ENCODE measurements at regions not wholly inside any gene's neighbourhood (a gene's known extent, or its start where the extent isn't known, plus 50 kb on each side); places are given as distances from the start of the nearest gene placed in this dataset.

GRCh38 chr3:193762657-193763056 is 169.6 kb downstream of the OPA1 start:
- H4K20me1 ChIP-seq (ENCODE audit: insufficient read depth), result no peaks in the 10 kb centered on the region
- H2AFZ ChIP-seq (ENCODE audit: low read depth, low read length), result no peak overlapping the region
- no peaks in the 10 kb centered on the region for H3K36me3 ChIP-seq (ENCODE audit: insufficient read depth, low read length)
- no peaks in the 10 kb centered on the region for H3F3A ChIP-seq (ENCODE audit: insufficient read depth, low read length, poor library complexity, severe bottlenecking)
- no peak for TF ChIP-seq EP300 (conservative IDR thresholded peaks at IDR 0.05; ENCODE audit: poor library complexity, severe bottlenecking)
- no peak overlapping the region for H3K4me3 ChIP-seq (ENCODE audit: low read length)
- no peaks in the 10 kb centered on the region for H3K27me3 ChIP-seq (ENCODE audit: insufficient read depth, low read depth, low read length)
- H3K9me2 ChIP-seq (ENCODE audit: insufficient read depth, low read length), result no peaks in the 10 kb centered on the region
- H3K27ac ChIP-seq (ENCODE audit: low read length), result no peak overlapping the region
- H3K4me2 ChIP-seq (ENCODE audit: low read length), result no peak overlapping the region
- H3K9ac ChIP-seq (ENCODE audit: low read length), result no peak overlapping the region
- no peaks in the 10 kb centered on the region for H3K9me3 ChIP-seq (ENCODE audit: low read length)
- H3K79me2 ChIP-seq (replicated peaks; ENCODE audit: insufficient read depth, low read length), result no peaks in the 10 kb centered on the region

DNA sequence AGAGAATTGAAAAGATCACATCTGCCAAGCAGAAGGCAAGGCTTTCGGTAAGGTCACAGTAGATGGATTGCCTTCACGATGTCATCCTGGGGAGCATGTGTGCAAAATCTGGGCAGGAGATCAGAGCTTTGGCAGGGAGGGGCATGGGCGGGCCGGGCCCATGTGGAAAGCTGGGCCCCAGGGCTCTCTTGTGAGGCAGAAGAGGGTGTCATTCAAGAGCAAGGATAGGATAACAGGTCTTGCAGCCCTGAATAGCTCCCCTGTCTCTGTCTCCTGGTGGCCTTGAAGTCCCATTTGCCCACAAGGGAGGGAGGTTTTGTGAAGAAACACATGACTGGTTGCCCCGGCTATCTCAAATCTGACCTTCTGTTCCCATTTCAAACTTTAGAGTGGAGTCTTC is 172.0 kb downstream of the OPA1 start:
- no peak overlapping the region for H3K4me2 ChIP-seq (ENCODE audit: low read length)
- H3K79me2 ChIP-seq (replicated peaks; ENCODE audit: insufficient read depth, low read length), result no peaks in the 10 kb centered on the region
- no peaks in the 10 kb centered on the region for H3F3A ChIP-seq (ENCODE audit: insufficient read depth, low read length, poor library complexity, severe bottlenecking)
- H3K36me3 ChIP-seq (ENCODE audit: insufficient read depth, low read length), result no peaks in the 10 kb centered on the region
- H3K27me3 ChIP-seq (ENCODE audit: insufficient read depth, low read depth, low read length), result no peaks in the 10 kb centered on the region
- no peaks in the 10 kb centered on the region for H4K20me1 ChIP-seq (ENCODE audit: insufficient read depth)
- no peaks in the 10 kb centered on the region for H3K9me2 ChIP-seq (ENCODE audit: insufficient read depth, low read length)
- TF ChIP-seq SMC3 (conservative IDR thresholded peaks at IDR 0.05; ENCODE audit: poor library complexity) (no peak), CTCF (IDR thresholded peaks at IDR 0.05; ENCODE audit: poor library complexity, severe bottlenecking) (no peak), EP300 (conservative IDR thresholded peaks at IDR 0.05; ENCODE audit: poor library complexity, severe bottlenecking) (no peak), MXI1 (conservative IDR thresholded peaks at IDR 0.05; ENCODE audit: poor library complexity, severe bottlenecking) (no peak), EZH2 (IDR thresholded peaks at IDR 0.05; ENCODE audit: borderline replicate concordance, insufficient read depth, low read length, poor library complexity, severe bottlenecking) (no peak), RAD21 (conservative IDR thresholded peaks at IDR 0.05) (no peak), POLR2AphosphoS5 (IDR thresholded peaks at IDR 0.05) (no peak)
- H2AFZ ChIP-seq (ENCODE audit: low read depth, low read length), result no peak overlapping the region
- no peak overlapping the region for H3K27ac ChIP-seq (ENCODE audit: low read length)
- H3K9me3 ChIP-seq (ENCODE audit: low read length), result no peaks in the 10 kb centered on the region
- H3K9ac ChIP-seq (ENCODE audit: low read length), result no peak overlapping the region
- no peak overlapping the region for H3K4me3 ChIP-seq (ENCODE audit: low read length)

- no peak for TF ChIP-seq POLR2AphosphoS5 (IDR thresholded peaks at IDR 0.05)
- no peak for TF ChIP-seq EP300 (conservative IDR thresholded peaks at IDR 0.05; ENCODE audit: poor library complexity, severe bottlenecking)
- no peak for TF ChIP-seq EZH2 (IDR thresholded peaks at IDR 0.05; ENCODE audit: borderline replicate concordance, insufficient read depth, low read length, poor library complexity, severe bottlenecking)
- no peak for TF ChIP-seq MXI1 (conservative IDR thresholded peaks at IDR 0.05; ENCODE audit: poor library complexity, severe bottlenecking)
- TF ChIP-seq RAD21 (conservative IDR thresholded peaks at IDR 0.05), result no peak
- no peak for TF ChIP-seq TAF1 (IDR thresholded peaks at IDR 0.05; ENCODE audit: low read depth)
- no peak for TF ChIP-seq SMC3 (conservative IDR thresholded peaks at IDR 0.05; ENCODE audit: poor library complexity)
- TF ChIP-seq, protein P1, sequence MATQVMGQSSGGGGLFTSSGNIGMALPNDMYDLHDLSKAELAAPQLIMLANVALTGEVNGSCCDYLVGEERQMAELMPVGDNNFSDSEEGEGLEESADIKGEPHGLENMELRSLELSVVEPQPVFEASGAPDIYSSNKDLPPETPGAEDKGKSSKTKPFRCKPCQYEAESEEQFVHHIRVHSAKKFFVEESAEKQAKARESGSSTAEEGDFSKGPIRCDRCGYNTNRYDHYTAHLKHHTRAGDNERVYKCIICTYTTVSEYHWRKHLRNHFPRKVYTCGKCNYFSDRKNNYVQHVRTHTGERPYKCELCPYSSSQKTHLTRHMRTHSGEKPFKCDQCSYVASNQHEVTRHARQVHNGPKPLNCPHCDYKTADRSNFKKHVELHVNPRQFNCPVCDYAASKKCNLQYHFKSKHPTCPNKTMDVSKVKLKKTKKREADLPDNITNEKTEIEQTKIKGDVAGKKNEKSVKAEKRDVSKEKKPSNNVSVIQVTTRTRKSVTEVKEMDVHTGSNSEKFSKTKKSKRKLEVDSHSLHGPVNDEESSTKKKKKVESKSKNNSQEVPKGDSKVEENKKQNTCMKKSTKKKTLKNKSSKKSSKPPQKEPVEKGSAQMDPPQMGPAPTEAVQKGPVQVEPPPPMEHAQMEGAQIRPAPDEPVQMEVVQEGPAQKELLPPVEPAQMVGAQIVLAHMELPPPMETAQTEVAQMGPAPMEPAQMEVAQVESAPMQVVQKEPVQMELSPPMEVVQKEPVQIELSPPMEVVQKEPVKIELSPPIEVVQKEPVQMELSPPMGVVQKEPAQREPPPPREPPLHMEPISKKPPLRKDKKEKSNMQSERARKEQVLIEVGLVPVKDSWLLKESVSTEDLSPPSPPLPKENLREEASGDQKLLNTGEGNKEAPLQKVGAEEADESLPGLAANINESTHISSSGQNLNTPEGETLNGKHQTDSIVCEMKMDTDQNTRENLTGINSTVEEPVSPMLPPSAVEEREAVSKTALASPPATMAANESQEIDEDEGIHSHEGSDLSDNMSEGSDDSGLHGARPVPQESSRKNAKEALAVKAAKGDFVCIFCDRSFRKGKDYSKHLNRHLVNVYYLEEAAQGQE (IDR thresholded peaks at IDR 0.05; ENCODE audit: borderline replicate concordance), result no peak
- no peak for TF ChIP-seq CTCF (IDR thresholded peaks at IDR 0.05; ENCODE audit: poor library complexity, severe bottlenecking)
- Histone ChIP-seq H3K27ac (ENCODE audit: low read length) (no peak overlapping the region), H2AFZ (ENCODE audit: low read depth, low read length) (no peak overlapping the region)
These were observed 174.5 kb downstream of the OPA1 start for GRCh38 chr3:193767353-193768069.

More at GRCh38 chr3:193767353-193768069, 174.5 kb downstream of the OPA1 start:
- Histone ChIP-seq H3K4me3 (ENCODE audit: low read length) (no peak overlapping the region), H4K20me1 (ENCODE audit: insufficient read depth) (no peaks in the 10 kb centered on the region), H3K4me2 (ENCODE audit: low read length) (no peak overlapping the region), H3K9me3 (ENCODE audit: low read length) (no peaks in the 10 kb centered on the region), H3K36me3 (ENCODE audit: insufficient read depth, low read length) (no peaks in the 10 kb centered on the region), H3K9me2 (ENCODE audit: insufficient read depth, low read length) (no peaks in the 10 kb centered on the region), H3K9ac (ENCODE audit: low read length) (no peak overlapping the region), H3K27me3 (ENCODE audit: insufficient read depth, low read depth, low read length) (no peaks in the 10 kb centered on the region), H3K79me2 (replicated peaks; ENCODE audit: insufficient read depth, low read length) (no peaks in the 10 kb centered on the region), H3F3A (ENCODE audit: insufficient read depth, low read length, poor library complexity, severe bottlenecking) (no peaks in the 10 kb centered on the region)

Data from neural cell (in vitro differentiated cells).